ENCODE measurements at regions not wholly inside any gene's neighbourhood (a gene's known extent, or its start where the extent isn't known, plus 50 kb on each side); places are given as distances from the start of the nearest gene placed in this dataset.

DNA sequence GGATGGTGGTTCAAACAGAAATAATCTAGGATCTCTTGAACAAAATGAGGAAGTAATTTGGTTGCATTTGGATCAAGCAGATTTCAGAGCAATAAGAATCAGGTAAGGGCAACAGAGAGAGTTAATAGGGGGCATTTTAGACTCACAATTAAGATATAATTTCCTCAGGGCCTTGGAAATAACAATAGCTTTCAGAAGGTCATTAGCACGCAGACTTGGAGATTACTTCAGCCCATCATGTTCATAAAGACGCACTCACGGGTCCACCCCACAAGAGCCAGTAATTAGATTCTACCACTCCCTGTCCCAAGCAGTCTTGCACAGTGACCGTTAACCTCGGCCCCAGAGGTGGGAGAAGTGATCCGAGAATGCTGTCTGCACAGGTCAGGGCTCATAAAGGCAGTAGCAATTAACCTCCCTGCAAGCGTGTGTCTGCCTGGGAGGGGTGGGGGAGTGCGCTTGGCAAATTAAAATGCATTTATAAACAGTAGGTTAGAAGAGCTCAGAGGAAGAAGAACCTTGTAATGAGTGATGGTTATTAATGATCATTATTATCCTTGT is 125.7 kb upstream of the CCDC196 start:
- no peak for DNase-seq (ENCODE audit: low read depth in 2 of 2)

DNA sequence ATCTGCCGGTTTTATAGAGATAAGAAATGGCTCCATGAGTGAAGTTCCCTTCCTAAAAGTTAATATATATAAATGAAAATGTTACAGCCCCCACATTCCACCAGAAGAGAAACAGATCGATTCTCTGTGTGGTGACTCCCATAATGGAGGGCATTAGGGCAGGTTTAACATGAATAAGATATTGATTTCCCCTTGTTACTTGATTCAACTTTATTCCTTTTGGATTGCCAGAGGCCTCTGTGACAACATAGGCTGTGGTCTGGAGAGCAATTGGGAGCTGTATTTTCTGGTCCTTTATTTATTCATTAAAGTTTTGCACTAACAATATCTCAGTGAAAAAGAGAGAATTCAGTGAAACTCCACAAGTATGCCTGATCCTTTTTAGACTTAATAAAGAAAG is 125.2 kb upstream of the CCDC196 start:
- no peak for DNase-seq (ENCODE audit: low read depth in 2 of 2)

DNA sequence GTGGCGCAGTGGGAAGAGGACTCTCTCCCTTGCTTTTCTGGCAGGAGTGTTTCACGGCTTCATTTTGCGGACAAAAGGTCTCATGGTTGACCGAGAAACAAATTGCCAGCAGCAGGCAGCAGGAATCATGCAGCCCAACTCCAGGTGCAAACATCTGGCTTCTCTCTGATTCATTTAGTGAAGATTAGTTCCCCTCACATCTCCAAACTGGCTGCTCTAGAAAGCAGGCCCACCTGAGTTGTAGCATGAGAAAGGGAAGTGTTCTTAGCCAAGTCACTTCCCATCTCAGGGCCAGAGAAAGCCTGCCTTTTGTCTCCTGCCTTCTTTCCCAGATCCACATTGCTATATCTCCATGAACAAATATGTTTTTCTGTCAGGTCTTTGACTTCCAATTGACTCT is 120.8 kb upstream of the CCDC196 start:
- DNase-seq (ENCODE audit: low read depth in 2 of 2) = no peak

DNA sequence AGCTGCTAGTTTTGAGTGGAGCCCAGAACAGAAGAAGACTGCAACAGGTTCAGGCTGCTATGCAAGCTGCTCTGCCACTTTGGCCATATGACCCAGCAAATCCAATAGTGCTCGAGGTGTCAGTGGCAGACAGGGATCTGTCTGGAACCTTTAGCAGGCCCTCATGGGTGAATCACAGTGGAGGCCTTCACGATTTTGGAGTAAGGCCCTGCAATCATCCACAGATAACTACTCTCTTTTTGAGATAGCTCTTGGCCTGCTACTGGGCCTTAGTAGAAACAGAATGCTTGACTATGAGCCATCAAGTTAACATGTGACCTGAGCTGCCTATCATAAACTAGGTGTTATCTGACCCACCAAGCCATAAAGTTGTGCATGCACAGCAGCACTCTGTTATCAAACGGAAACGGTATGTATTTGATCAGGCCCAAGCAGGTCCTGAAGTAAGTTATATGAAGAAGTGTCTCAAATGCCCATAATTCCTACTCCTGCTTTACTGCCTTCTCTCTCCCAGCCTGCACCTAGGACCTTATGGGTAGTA is 116.9 kb upstream of the CCDC196 start:
- no peak for DNase-seq (ENCODE audit: low read depth in 2 of 2)

DNA sequence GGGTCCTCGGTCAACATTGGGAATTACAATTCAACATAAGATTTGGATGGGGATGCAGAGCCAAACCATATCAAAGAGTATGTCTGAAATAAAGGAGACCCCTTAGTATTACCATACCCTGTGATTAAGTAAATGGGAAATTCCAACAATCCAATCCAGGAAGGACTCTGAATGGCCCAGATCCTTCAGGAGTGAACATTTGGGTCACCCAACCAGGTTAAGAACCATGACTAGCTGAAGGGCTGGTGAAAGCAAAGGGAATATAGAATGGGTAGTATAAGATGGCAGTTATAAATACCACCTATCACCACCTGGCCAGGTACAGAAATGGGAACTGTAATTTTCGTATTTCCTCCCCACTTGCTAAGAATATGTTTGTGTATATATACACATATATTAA is 114.4 kb upstream of the CCDC196 start:
- no peak for DNase-seq (ENCODE audit: low read depth in 2 of 2)

DNA sequence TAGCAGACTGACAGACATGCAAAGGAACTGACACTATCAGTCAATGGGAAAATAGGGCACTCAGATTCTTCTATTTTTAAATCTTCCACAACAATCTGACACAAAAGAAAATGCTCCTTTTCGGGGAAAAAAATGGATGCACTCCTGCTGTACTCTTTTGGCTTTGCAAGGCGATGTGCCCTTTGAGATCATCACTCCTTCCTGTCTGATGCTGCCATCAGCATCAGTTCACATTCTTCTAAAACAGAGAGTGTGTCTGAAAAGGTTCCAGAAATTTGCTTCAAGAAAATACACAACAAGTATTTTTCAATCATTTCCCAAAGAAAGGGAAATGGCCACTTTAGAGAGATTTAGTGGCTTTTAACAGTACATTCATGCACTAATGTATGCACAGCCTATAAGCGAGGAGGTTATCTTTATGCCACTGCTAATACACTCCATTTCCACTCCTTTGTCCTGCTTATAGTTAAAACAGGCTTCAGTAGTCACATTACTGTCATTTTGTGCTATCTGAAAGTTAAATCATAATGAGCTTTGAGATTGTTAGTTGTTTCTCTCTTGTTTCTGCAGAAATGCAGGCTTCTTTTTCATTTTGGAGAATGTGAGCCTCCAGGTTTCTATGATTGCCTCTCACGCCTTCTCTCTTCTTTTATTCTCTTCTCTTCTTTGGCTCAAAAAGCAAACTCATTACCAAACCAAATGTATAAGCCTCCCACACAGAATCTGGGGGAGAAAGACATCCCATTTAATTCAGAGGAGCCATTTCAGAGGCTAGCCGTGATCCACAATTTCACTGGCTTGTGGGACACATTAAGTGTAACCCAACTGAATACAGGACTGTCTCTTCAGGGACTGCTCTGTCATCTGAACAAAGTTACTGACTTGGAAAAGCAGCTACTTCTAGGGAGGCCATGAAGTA is 110.9 kb upstream of the CCDC196 start:
- no peak for DNase-seq (ENCODE audit: low read depth in 2 of 2)

DNA sequence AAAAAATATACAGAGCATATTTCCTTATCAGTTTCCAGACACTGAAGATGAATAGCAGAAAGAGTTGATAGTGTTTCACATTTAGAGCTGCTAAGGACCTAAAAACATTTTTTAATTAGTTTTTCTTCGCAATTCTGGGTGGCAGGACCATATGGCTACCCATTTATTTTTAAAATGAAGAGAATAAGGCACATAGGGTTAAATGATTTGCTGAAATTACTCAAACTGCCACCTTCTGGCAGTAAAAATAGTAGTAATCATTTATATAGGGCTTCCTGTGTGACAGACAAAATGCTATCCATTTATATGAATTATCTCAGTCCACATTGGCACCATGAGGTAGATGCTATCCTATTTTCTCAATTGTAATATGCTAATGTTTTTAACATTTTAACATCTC is 108.6 kb upstream of the CCDC196 start:
- DNase-seq (ENCODE audit: low read depth in 2 of 2) = no peak

DNA sequence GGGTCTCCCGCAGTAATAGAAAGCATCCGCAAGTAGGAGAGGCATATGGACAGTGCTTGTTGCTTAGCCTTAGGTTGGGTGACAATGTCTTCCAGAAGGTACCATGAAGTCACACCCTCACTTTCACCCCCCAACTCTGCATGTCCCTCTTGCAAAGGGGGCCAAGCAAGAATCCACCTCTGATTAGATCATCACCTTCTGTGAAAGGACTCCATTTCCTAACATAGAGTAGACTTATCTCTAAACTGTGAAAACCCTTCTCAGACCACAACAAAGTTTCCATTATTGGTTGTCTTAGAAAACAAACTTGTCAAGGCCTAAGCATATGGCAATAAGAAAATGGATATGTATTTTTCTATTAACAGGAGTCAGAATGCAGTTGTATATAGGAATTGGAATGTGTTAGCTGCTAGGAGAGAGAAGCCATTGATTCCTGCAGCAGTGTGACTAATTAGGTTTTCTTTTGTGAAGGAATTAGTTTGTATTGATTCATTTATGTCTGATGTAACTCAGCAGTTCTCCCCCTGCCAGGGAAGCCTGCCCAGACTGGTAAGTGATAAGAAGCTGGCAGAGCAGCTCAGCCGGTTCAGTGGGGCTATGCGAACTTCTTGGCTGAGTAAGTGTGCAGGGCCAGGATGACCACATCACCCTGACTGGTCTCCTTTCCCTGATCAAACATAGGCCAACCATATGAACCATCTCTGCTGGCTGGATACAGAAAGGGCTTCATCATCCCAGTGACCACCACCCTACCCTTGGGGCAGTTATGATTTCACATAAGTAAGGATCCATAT is 107.3 kb upstream of the CCDC196 start:
- DNase-seq (ENCODE audit: low read depth in 2 of 2) = no peak

DNA sequence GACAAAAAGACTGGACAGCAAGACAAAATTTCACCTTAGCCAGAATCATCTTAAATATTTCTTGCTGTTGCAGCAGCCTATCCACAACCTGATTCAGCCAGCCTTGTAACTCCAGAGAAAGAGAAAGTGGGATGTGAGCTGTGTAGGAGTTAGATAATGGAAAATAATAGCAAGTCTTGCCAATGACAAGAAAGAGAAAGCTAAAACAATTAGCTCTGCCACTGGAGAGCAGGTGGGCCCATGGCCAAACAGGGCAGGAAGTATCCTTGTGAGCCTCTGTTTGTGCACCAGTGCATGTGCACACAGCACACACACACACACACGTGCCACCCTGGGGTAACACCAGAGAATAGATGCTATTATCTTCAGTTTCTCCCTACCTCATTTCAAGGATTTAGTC is 106.0 kb upstream of the CCDC196 start:
- DNase-seq (ENCODE audit: low read depth in 2 of 2) = no peak

DNA sequence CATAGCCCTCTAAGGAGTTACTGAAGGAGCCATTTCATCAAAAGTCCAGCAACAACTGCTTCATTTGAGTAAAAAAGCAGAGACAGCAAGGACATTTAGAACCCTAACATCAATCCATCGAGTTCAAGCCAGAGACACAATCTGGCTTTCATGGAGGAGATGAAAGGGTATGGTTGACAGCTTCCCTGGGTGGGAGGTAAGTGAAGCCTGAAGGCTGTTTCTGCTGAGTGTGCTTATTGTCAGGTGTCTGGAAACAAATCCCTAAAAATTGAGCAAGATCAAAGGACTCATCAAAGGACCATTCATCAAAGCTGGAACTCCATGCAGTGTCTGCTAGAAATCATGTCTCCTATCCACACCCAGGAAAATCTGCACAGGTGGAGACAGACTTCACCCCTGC is 104.4 kb upstream of the CCDC196 start:
- no peak for DNase-seq (ENCODE audit: low read depth in 2 of 2)

DNA sequence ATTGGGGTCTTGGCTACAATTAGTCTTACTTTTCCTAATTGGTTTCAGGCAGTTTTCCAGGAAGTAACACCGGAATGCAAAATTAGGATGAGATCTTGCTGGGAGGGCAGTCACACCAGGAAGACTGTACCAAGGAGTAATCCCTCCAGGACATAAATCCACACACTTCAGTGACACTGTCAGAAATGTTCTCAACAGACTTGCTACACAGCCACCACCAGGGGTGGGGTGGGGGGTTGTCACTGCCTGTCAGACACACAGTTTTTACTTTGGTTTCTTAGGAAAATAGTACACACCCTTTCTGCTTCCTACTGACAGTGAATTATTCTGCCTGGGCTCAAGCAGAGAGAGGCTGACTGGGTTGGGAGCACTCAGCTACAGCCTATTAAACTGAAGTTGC is 102.9 kb upstream of the CCDC196 start:
- no peak for DNase-seq (ENCODE audit: low read depth in 2 of 2)

DNA sequence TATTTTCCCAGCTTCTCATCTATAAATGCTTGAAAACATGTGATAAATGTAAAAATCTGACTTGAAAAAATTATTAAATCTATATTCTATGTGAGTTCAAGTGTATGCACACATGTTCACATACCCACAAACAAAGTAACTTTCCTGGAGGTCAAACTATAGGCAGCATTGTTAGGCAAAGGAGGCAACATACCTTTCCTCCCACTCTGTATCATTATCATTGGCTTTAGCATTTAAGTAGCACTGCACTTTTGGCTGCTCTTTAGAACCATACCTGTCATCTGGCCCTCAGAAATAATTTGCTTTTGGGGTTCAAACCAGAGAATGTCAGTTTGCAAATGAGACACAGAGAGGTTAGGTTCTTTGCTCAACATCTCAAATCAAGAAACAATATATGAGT is 102.4 kb upstream of the CCDC196 start:
- no peak for DNase-seq (ENCODE audit: low read depth in 2 of 2)

DNA sequence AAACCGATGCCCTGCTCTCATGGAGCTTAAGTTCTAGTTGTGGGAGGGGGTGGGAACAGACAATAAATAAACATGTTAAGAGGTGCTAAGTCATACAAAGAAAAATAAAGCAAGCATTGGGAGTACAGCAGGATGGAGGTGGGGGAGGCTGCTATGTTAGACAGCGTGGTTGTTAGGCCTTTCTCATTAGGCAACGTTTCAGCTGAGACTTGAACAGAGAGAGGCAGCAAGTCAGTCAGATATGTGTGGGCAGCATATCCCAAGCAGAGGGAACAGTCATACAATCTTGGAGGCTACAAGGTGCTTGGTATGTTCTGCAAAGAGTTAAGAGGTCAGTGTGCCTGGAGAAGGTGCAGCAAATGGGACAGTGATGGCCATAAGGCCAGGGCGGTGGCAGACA is 97.7 kb upstream of the CCDC196 start:
- no peak for DNase-seq (ENCODE audit: low read depth in 2 of 2)

DNA sequence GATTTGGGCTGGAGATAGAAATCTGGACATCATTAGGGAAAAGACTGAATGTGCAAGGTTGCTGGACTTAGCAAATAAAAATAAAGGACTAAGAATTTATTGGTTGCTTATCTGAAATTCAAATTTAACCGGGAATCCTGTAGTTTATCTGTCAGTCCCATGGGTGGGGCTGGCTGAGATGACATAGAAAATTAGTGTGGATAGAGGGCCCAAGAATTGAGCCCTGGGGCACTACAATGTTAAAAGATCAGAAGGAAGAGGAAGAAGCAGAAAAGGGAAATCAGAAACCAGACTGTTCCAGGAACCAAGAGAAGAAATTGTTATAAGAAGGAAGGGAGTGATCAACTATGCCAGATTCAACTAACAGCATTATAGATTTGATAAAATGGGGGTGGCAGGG is 96.7 kb upstream of the CCDC196 start:
- DNase-seq (ENCODE audit: low read depth in 2 of 2) = no peak

DNA sequence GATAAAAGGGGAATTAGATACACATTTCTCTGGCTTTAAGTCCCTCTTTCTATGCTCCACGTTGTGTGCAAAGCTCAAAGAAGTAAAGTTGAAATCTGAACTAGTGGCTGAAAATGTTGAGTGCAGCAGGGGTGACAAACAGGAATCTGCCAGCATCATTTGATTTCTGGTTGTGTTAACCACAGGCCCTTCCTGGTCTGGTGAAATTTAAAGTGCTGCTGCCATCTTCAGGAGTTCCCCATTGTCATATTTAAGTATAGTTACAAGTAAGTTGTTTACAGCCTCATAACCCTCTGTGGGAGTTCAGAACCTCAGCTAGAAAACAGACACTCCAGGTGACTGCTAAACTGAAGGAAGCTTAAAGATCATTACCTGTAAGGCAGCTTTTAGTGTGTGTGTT is 90.9 kb upstream of the CCDC196 start:
- no peak for DNase-seq (ENCODE audit: low read depth in 2 of 2)

DNA sequence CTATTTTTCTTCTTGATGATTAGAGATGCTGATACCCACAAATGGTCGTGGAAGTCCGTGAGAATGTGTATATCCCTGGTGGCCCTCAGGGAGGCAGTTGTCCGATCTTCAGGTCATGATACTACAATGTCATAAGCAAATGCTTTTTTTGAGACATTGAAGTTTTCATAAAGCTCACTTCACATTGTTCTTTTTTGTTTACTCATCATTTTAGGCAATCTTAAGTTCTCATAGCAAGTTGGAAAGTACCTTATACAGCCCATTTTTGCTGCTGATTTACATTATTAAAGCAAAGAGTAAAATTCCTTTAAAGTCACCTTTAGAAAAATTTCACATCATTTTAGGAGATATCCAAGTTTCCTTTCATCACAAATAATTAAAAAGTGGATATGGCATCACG is 90.0 kb upstream of the CCDC196 start:
- DNase-seq (ENCODE audit: low read depth in 2 of 2) = no peak

DNA sequence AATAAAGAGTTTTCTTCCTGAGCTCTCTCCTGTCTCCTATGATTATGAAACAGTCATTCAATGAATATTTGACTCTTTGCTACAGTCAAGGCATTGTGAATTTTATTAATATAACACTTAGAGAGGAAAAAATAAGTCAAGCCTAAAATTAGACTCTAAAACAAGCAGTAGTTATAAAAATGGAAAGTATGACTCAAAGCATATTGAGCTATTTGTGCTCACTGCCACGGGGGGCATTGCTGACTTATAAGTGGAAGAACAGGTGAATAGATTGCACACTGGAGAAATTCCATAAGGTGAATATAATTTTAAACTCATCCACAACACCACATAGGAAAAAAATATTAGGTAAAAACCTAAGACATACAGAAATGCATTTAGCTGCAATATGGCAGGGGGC is 87.7 kb upstream of the CCDC196 start:
- no peak for DNase-seq (ENCODE audit: low read depth in 2 of 2)

DNA sequence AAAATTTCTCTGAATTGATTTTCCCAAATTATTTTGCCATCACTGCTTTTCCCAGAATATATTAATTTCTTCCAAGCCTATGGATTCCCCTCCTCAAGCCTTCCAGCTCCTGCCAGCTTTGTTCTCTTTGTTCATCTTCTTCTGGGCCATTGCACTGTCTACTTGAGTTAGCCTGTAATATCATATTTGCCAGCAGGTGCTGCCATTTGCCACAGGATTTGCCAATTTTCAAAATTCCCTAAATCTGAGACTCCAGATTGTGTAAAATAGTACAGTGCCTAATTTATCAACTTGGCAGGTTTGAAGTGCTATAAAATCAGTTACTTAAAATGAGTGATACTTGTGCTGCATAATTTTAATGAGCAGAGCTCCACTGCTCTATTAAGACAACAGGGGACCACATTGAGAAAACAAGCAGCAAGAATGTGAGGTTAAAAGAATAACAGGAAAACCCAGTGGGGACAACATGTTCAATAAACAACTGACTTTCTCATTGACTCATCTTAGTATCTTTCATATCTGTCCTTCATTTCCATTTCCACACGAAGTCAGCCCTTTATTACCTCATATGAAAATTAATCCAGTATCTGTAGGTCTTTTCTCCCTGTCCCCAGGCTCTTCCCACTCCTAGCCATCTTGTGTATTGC is 84.6 kb upstream of the CCDC196 start:
- no peak for DNase-seq (ENCODE audit: low read depth in 2 of 2)

DNA sequence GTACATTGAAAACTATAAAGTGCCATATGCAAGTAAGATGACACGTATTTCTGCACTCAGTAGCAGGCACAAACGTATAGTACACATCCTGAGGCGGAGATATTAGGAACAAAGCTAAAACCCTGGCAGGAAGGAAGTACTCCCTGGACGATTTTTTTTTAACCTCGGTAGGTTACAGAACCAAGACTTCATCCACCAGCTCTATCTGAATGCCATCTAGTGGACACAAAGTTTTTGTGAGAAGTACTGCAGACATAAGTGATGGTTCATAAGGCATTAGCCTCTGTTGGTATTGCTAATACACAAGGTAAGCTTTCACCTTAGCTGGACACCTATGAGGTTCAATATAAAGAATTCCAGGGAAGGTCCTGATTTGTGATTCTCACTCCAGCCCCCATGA is 83.0 kb upstream of the CCDC196 start:
- peak; percentile 1 for DNase-seq (ENCODE audit: low read depth in 2 of 2)

DNA sequence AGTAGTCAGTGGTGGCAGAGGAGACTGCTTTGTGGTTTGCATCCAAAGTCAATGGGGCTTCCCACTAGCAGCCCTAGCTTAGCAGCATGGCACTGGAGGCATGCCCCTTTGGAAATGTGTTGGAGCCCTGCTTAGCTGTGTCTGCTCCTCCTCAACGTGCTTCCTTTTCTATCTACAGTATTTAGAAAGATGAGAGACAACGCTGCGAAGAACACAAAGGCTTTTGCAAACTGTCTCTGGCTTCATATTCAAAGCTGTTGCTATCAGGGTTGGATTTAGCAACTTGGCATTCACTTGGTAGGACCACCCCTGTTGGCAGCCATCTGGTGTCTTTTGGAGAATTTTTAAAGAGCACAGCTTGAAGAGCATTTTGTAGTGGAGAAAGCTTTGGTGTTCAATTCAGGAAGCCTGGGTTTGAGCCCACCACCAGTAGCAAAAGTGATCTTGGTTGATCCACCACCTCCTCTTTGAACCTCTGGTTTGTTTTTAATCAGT is 82.1 kb upstream of the CCDC196 start:
- DNase-seq (ENCODE audit: low read depth in 2 of 2) = no peak

DNA sequence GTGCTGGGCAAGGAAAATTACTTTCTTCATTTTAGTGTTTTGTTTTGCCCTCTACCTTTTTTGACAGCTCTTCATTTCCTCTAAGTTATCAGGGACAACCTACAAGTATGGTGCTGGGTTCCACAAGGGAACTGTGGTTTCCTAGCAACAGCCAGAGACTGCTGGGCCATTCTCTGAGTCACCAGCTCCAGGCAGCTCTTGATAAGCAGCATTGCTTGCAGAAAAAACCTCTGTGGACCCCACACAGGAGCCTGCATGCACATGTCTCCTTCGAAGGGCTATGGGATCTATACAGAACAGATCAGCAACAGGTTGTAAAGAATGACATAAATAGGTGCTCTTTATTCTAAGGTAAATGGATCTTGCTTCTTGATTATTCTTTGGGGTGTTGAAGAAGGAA is 81.0 kb upstream of the CCDC196 start:
- DNase-seq (ENCODE audit: low read depth in 2 of 2) = no peak

DNA sequence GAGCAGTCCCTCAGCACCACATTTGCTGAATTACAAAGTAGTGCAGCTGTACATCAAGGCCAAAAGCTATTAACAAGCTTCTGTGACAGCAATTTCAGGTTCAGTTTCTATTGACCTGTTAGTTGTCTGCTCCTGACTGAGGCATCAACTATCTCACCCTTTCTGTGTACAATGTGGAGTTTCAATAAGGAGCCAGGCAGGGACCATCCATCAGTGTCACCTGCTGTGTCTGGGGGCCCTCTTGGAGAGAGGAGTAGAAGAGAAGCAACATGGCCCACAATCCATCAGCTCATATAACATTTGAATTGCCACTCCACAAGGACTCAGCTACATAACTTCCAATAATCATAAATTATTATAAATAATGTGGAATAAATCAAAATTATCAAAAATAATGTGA is 72.3 kb upstream of the CCDC196 start:
- no peak for DNase-seq (ENCODE audit: low read depth in 2 of 2)
